Ishikawa (cell line): ENCODE measurements at regions not wholly inside any gene's neighbourhood (a gene's known extent, or its start where the extent isn't known, plus 50 kb on each side); places are given as distances from the start of the nearest gene placed in this dataset.

Experiments
- EP300 ChIP-seq: IDR thresholded peaks from 2 replicates; pipeline ENCODE4 v1.6.1; 2012; ENCODE audit warnings: borderline replicate concordance
- TEAD4 ChIP-seq: IDR thresholded peaks from 2 replicates; pipeline ENCODE4 v1.6.1; 2012

GRCh38 chr19:5217171-5217570 lies 123.4 kb downstream of the PTPRS start:
- TF ChIP-seq TEAD4, result no peak
- no peak for TF ChIP-seq EP300
